LoVo (cell line): ENCODE measurements at regions not wholly inside any gene's neighbourhood (a gene's known extent, or its start where the extent isn't known, plus 50 kb on each side); places are given as distances from the start of the nearest gene placed in this dataset.

Experiments
- DNase-seq: peaks from one replicate; pipeline ENCODE4 v3.0.0-alpha.2; 2016; ENCODE audit warnings: low spot score

- DNase-seq = no peak
These were observed 345.7 kb upstream of the SLC30A5 start for GRCh38 chr5:68748101-68748500.

GRCh38 chr5:68749077-68749476, 344.7 kb upstream of the SLC30A5 start:
- no peak for DNase-seq

GRCh38 chr5:68749631-68750030, 344.2 kb upstream of the SLC30A5 start:
- DNase-seq = no peak

- DNase-seq = no peak
These were observed 342.2 kb upstream of the SLC30A5 start for GRCh38 chr5:68751661-68752060.

GRCh38 chr5:68754536-68754935, 339.3 kb upstream of the SLC30A5 start:
- DNase-seq = no peak

- no peak for DNase-seq
These were observed 338.5 kb upstream of the SLC30A5 start for GRCh38 chr5:68755293-68755692.

- DNase-seq = no peak
These were observed 336.8 kb upstream of the SLC30A5 start for GRCh38 chr5:68757006-68757405.

- no peak for DNase-seq
These were observed 336.1 kb upstream of the SLC30A5 start for GRCh38 chr5:68757626-68758212.

- no peak for DNase-seq
These were observed 334.2 kb upstream of the SLC30A5 start for GRCh38 chr5:68759593-68759992.

- no peak for DNase-seq
These were observed 331.6 kb upstream of the SLC30A5 start for GRCh38 chr5:68762201-68762600.

GRCh38 chr5:68766952-68767464, 326.8 kb upstream of the SLC30A5 start:
- no peak for DNase-seq

- DNase-seq = no peak
These were observed 323.3 kb upstream of the SLC30A5 start for GRCh38 chr5:68770551-68770950.

- DNase-seq = no peak
These were observed 322.6 kb upstream of the SLC30A5 start for GRCh38 chr5:68771221-68771620.

- DNase-seq = no peak
These were observed 322.1 kb upstream of the SLC30A5 start for GRCh38 chr5:68771732-68772131.

- no peak for DNase-seq
These were observed 317.4 kb upstream of the SLC30A5 start for GRCh38 chr5:68776381-68776780.

- DNase-seq = no peak
These were observed 316.7 kb upstream of the SLC30A5 start for GRCh38 chr5:68777135-68777534.

- no peak for DNase-seq
These were observed 315.3 kb upstream of the SLC30A5 start for GRCh38 chr5:68778484-68778883.

- no peak for DNase-seq
These were observed 313.4 kb upstream of the SLC30A5 start for GRCh38 chr5:68780299-68780955.

GRCh38 chr5:68793074-68793473, 300.7 kb upstream of the SLC30A5 start:
- no peak for DNase-seq

- DNase-seq = no peak
These were observed 299.8 kb upstream of the SLC30A5 start for GRCh38 chr5:68793993-68794392.

GRCh38 chr5:68795190-68795589, 298.6 kb upstream of the SLC30A5 start:
- DNase-seq = no peak

GRCh38 chr5:68798877-68799843, 294.7 kb upstream of the SLC30A5 start:
- no peak for DNase-seq

GRCh38 chr5:68802430-68802829, 291.4 kb upstream of the SLC30A5 start:
- DNase-seq = no peak
